HG03457 (cell line): ENCODE measurements at regions not wholly inside any gene's neighbourhood (a gene's known extent, or its start where the extent isn't known, plus 50 kb on each side); places are given as distances from the start of the nearest gene placed in this dataset.
A peak's percentile ranks its signal among the peaks of the same experiment; 100 is the strongest.
"Not testable (repeated sequence)": the region's sequence is repeated elsewhere in the genome, so short reads cannot be mapped to it uniquely, and the experiment has no call there.

Experiments used
- ATAC-seq: cut with Tn5 transposase; IDR thresholded peaks from one replicate; pipeline ENCODE4 v1.9.1; 2021; ENCODE audit warnings: moderate number of reproducible peaks; ENCODE audit not compliant: unreplicated experiment

GRCh38 chr7:138366137-138366536 is 93.9 kb upstream of the TRIM24 start:
- ATAC-seq = not testable (repeated sequence)

DNA sequence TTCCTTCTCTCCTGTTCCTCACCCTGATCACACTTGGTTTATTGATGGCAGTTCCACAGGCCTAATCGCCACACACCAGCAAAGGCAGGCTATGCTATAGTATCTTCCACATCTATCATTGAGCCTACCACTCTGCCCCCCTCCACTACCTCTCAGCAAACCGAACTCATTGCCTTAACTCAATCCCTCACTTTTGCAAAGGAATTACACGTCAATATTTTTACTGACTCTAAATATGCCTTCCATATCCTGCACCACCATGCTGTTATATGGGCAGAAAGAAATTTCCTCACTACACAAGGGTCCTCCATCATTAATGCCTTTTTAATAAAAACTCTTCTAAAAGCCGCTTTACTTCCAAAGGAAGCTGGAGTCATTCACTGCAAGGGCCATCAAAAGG is 93.4 kb upstream of the TRIM24 start:
- not testable (repeated sequence) for ATAC-seq

DNA sequence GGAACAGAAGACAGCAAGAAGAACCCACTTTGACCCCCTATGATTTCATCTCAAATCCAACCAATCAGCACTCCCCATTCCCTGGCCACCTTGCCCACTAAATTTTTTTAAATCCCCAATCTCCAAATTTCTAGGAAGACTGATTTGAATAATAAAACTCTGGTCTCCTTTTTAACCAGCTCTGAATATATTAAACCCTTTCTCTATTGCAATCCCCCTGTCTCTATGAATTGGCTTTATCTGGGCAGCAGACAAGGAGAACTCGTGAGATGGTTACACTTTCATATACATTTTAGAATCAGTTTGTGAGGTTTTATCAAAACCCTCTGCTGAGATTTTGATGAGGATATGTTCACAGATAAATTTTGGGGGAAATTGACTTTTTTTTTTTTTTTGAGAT is 90.3 kb upstream of the TRIM24 start:
- no peak for ATAC-seq

GRCh38 chr7:138370956-138371355 is 89.1 kb upstream of the TRIM24 start:
- ATAC-seq = no peak

- ATAC-seq = no peak
Observed at GRCh38 chr7:138374119-138374693, 85.9 kb upstream of the TRIM24 start.

DNA sequence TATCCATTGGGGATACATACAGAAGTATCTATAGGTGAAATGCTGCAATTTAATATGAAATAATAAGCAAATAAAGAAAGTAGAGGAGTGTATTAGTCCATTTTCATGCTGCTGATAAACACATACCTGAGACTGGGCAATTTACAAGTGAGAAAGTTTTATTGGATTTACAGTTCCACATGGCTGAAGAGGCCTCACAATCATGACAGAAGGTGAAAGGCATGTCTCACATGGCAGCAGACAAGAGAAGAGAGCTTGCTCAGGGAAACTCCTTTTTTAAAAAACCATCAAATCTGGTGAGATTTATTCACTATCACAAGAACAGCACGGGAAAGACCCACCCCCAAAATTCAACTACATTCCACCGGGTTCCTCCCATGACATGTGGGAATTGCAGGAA is 82.8 kb upstream of the TRIM24 start:
- ATAC-seq = no peak

- ATAC-seq = no peak
Observed at GRCh38 chr7:138378741-138379559, 81.1 kb upstream of the TRIM24 start.

DNA sequence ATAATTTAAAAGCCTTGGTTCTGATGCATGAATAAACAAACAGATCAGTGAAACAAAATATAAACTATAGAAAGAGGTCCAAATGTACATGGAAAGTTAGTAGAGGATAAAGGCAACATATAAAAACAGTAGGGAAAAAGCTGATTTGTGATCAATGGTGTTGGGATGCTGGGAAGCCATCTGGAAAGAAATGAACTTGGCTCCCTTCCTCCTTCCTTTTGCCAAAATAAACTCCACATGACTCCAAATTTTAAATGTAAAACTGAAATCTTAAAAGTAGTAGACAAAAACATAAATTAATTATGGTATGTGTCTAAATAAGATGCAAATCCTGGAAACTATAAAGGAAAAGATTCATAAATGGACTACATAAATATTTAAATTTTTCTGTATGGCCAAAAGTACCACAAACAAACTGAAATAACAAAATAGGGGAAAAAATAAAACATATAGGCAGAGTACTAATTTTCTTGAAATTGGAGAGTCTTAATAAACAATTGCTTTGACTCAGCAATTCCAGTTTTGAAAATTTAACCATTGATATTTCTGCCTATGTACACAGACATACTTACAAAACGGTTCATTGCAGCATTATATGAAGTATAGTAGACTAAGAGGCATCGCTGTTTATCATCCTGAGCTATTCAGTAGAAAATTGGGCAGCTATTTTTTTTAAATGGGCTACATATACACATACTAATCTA is 77.0 kb upstream of the TRIM24 start:
- no peak for ATAC-seq

GRCh38 chr7:138386821-138387220 is 73.2 kb upstream of the TRIM24 start:
- ATAC-seq = no peak

GRCh38 chr7:138387755-138388475 is 72.1 kb upstream of the TRIM24 start:
- no peak for ATAC-seq

GRCh38 chr7:138388673-138389491 is 71.2 kb upstream of the TRIM24 start:
- no peak for ATAC-seq

- ATAC-seq = no peak
Observed at GRCh38 chr7:138395763-138396162, 64.3 kb upstream of the TRIM24 start.

DNA sequence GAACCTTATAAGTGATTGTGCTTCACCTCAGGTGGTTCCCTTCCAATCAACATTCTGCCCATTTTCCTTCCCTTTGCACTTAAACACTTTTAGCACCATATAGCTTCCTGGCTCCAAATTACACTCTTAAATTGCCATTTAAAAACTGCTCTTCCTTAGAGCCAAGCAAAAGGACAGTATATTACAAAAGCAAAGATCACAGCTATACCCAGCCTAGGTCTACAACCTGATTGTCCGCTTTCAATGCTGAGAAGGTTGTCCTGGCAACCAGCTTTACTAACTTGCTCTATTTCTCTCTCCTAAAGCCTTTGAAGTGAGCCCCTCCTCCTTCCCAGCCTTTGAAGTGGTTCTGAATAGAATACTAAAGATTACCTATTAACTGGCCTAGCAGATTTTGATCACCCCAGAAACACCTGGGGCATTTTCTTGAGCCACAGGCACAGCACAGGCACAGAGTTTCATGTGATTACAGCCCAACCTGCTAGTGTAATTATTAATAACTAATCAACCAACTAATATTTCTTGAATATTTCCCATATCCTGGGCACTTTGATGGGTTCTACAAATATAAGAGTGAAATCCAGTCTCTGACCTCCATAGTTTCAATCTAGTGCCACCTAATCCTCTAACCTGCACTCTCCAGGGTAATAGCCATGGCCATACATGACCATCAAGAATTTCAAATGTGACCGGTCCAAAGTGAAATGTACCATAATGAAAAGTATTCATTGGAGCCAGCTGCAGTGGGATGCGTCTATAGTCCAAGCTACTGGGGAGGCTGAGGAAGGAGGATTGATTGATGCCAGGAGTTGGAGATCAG is 63.6 kb upstream of the TRIM24 start:
- ATAC-seq = peak; percentile 89

DNA sequence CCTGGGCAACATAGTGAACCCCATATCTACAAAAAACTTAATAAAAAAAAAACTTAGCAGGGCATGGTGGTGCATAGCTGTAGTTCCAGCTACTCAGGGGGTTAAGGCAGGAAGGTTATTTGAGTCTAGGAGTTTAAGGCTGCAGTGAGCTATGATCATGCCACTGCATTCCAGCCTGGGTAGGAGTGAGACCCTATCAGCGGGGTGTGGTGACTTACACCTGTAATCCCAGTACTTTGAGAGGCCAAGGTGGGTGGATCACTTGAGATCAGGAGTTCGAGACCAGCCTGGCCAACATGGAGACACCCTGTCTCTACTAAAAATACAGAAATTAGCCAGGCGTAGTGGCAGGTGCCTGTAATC is 63.0 kb upstream of the TRIM24 start:
- not testable (repeated sequence) for ATAC-seq

GRCh38 chr7:138398857-138399256 is 61.2 kb upstream of the TRIM24 start:
- no peak for ATAC-seq

DNA sequence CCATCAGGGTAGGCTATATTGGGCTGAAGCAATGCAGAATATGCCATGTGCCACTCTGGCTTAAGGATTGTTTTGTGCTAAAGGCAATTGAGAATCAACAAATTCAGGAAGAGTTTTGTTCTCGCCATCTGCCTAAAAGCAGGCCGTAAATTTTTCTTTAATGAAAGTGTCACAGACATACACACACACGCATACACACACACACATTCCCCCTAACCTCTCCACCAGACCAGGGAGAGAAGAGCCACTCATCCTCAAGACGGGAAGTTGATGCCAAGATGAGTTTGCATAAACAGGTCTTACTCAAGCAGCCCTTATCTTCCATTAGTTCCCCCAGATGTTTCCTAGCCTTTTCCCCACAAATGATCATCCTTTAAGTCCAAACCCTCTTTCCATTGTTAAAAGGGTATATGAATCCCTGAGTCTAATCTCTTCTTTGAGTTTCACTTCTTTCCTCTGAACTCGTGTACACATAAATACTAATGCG is 59.6 kb upstream of the TRIM24 start:
- no peak for ATAC-seq

GRCh38 chr7:138402749-138403148 is 57.3 kb upstream of the TRIM24 start:
- no peak for ATAC-seq

- no peak for ATAC-seq
Observed at GRCh38 chr7:138405496-138405895, 54.6 kb upstream of the TRIM24 start.

GRCh38 chr7:138407792-138408191 is 52.3 kb upstream of the TRIM24 start:
- ATAC-seq = no peak
